CD14-positive monocyte (primary cell): ENCODE measurements at regions not wholly inside any gene's neighbourhood (a gene's known extent, or its start where the extent isn't known, plus 50 kb on each side); places are given as distances from the start of the nearest gene placed in this dataset.

Experiments used
- DNase-seq, 3 donors: peaks; one replicate each; pipeline ENCODE4 v3.0.0-alpha.2; 2011 to 2022
- H2AFZ ChIP-seq: 2 replicates; pipeline ENCODE4 v1.6.0; 2012; ENCODE audit warnings: mild to moderate bottlenecking, low read depth, low read length, inconsistent platforms; ENCODE audit not compliant: insufficient read depth, poor library complexity, severe bottlenecking
- H3K27ac ChIP-seq, 2 donors: 1 replicate in 1 of 2; 2 replicates in 1 of 2; pipeline ENCODE4 v1.5.1; 2012 to 2013; ENCODE audit warnings: low read length in 2 of 2, control low read depth in 1 of 2, inconsistent platforms in 1 of 2, low read depth in 1 of 2, mild to moderate bottlenecking in 1 of 2
- H3K27me3 ChIP-seq, 2 donors: one replicate each; pipeline versions ENCODE4 v1.6.0 to v1.6.1; 2011 to 2013; ENCODE audit warnings: low read length in 2 of 2; ENCODE audit not compliant: control insufficient read depth in 2 of 2, insufficient read depth in 2 of 2
- H3K36me3 ChIP-seq, 2 donors: replicated peaks in 1 of 2; 1 replicate in 1 of 2; 2 replicates in 1 of 2; pipeline versions ENCODE4 v1.5.1 to v1.6.1; 2012 to 2013; ENCODE audit warnings: low read length in 2 of 2, control low read depth in 1 of 2, inconsistent platforms in 1 of 2, mild to moderate bottlenecking in 1 of 2; ENCODE audit not compliant: insufficient read depth in 2 of 2, control insufficient read depth in 1 of 2
- H3K4me1 ChIP-seq, 2 donors: 1 replicate in 1 of 2; 2 replicates in 1 of 2; pipeline versions ENCODE4 v1.5.1 to v1.6.1; 2012 to 2013; ENCODE audit warnings: low read length in 2 of 2, control low read depth in 1 of 2, inconsistent platforms in 1 of 2, mild to moderate bottlenecking in 1 of 2, moderate library complexity in 1 of 2; ENCODE audit not compliant: insufficient read depth in 2 of 2, control insufficient read depth in 1 of 2
- H3K4me2 ChIP-seq: replicated peaks from 2 replicates; pipeline ENCODE3; 2012; ENCODE audit warnings: low read length, moderate library complexity, mild to moderate bottlenecking; ENCODE audit not compliant: poor library complexity, severe bottlenecking; ENCODE audit errors: extremely low read depth
- H3K4me3 ChIP-seq, 3 experiments: fragments of 200-600 bp in 1 of 3; sonication (generic) in 1 of 3; replicated peaks in 1 of 3; 1 replicate in 2 of 3; 2 replicates in 1 of 3; pipeline ENCODE4 v1.5.1; 2011 to 2013; ENCODE audit warnings: low read length in 3 of 3, mild to moderate bottlenecking in 3 of 3, control low read depth in 2 of 3, low read depth in 2 of 3, inconsistent platforms in 1 of 3, moderate library complexity in 1 of 3
- H3K79me2 ChIP-seq: 2 replicates; pipeline ENCODE4 v1.6.0; 2012; ENCODE audit warnings: mild to moderate bottlenecking, control low read depth, inconsistent platforms, low read length, moderate library complexity; ENCODE audit not compliant: insufficient read depth
- H3K9ac ChIP-seq: 2 replicates; pipeline ENCODE4 v1.6.0; 2017; ENCODE audit warnings: low read length, mild to moderate bottlenecking; ENCODE audit not compliant: insufficient read depth, poor library complexity, severe bottlenecking
- H3K9me3 ChIP-seq, 2 donors: replicated peaks in 1 of 2; 1 replicate in 1 of 2; 2 replicates in 1 of 2; pipeline versions ENCODE4 v1.5.1 to v1.6.1; 2012 to 2013; ENCODE audit warnings: low read length in 2 of 2, control low read depth in 1 of 2; ENCODE audit not compliant: control insufficient read depth in 1 of 2, insufficient read depth in 1 of 2
- H4K20me1 ChIP-seq: 2 replicates; pipeline ENCODE4 v1.6.0; 2012; ENCODE audit warnings: mild to moderate bottlenecking, low read length, control low read depth, moderate library complexity; ENCODE audit not compliant: insufficient read depth
- H3K27ac Mint-ChIP-seq, 7 donors: one replicate each; pipeline ENCODE4 v1.8.0; 2020; ENCODE audit warnings: mild to moderate bottlenecking in 7 of 7, mixed read lengths in 7 of 7, moderate library complexity in 6 of 7, inconsistent platforms in 2 of 7
- H3K27me3 Mint-ChIP-seq, 3 donors: one replicate each; pipeline ENCODE4 v1.8.0; 2021 to 2022; ENCODE audit warnings: low read depth in 3 of 3, mild to moderate bottlenecking in 3 of 3, mixed read lengths in 3 of 3, moderate library complexity in 3 of 3, inconsistent platforms in 1 of 3
- H3K36me3 Mint-ChIP-seq, 2 donors: one replicate each; pipeline ENCODE4 v1.8.0; 2020; ENCODE audit warnings: mixed read lengths in 2 of 2, inconsistent platforms in 1 of 2, mild to moderate bottlenecking in 1 of 2
- H3K4me1 Mint-ChIP-seq: one replicate; pipeline ENCODE4 v1.8.0; 2020; ENCODE audit warnings: mild to moderate bottlenecking, mixed read lengths
- H3K4me3 Mint-ChIP-seq, 2 donors: one replicate each; pipeline ENCODE4 v1.8.0; 2020; ENCODE audit warnings: mild to moderate bottlenecking in 2 of 2, mixed read lengths in 2 of 2, moderate library complexity in 1 of 2
- H3K9me3 Mint-ChIP-seq, 7 donors: one replicate each; pipeline ENCODE4 v1.8.0; 2020 to 2022; ENCODE audit warnings: mixed read lengths in 7 of 7, mild to moderate bottlenecking in 6 of 7, moderate library complexity in 6 of 7, inconsistent platforms in 2 of 7
- WGBS: methylation state at CpG from one replicate; pipeline ENCODE4 v1.1.5; 2013; ENCODE audit warnings: missing lambda C conversion rate; ENCODE audit not compliant: insufficient coverage; 5-methylcytosine and 5-hydroxymethylcytosine counted together
- intact Hi-C, 2 donors: fragments of 100-400 bp; cut with micrococcal nuclease; formaldehyde crosslinking; loops; one replicate each; pipeline versions ENCODE4 v1.15.0 to v1.15.1; 2023
- TF ChIP-seq, protein P1 (sequence below): fragments of 200-600 bp; IDR thresholded peaks from one replicate; pipeline ENCODE4 v1.8.0; 2022; ENCODE audit warnings: antibody characterized with exemption, mild to moderate bottlenecking

DNA sequence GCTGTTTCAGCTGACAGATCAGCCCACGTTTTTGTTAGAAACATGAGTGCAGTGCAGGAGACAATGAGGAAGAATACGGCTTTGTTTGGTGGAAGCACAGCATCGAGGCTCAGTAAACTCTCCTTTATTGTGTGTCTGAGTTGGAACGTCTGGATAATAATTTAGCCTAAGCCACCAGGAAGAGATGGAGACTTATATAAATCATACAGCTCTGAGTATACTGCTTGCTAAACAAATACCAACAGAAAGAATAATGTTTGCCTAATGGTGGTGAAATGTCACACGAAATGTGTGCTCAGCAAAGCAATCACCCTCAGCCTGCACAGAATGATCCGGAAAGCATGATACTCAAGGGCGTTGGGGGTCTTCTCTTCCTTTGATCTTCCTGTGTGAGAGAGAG, 664.1 kb upstream of the ADARB2 start:
- intact Hi-C loops: no loop called here

DNA sequence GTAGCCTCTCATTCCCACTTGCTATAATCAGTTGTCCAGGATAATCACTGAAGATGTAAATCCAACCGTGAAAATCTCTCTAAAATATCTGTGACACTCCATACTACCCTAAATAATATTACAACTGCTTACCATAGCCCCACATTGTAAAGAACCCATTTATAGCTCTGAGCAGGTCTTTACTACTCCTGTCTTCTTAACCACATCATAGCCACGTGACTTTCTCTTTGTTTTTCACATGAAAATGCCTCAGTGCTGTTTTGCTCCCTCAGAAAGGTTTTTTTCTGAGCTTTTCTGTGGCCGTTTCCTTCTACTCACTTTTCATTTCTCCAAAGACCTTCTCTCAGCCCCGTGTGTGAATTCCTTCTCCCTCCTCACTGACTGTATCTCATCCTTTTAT, 662.2 kb upstream of the ADARB2 start:
- intact Hi-C loops: no loop called here
- no peak overlapping the region for H3K27ac ChIP-seq
- peaks cover 0 to 2% (median 1%) of the 10 kb centered on the region in 3 donors for H3K27me3 Mint-ChIP-seq
- no peak overlapping the region for H3K4me3 ChIP-seq
- no peaks in the 10 kb centered on the region for H3K4me1 ChIP-seq
- no peak overlapping the region for H3K9ac ChIP-seq
- H2AFZ ChIP-seq: no peak overlapping the region
- H3K4me1 Mint-ChIP-seq: no peaks in the 10 kb centered on the region
- H3K4me2 ChIP-seq: no peak overlapping the region
- no peaks in the 10 kb centered on the region for H3K27me3 ChIP-seq
- H3K36me3 ChIP-seq: no peaks in the 10 kb centered on the region
- peaks cover 0 to 10% (median 2%) of the 10 kb centered on the region in 7 donors for H3K9me3 Mint-ChIP-seq
- H3K79me2 ChIP-seq: no peaks in the 10 kb centered on the region
- H3K36me3 Mint-ChIP-seq: no peaks in the 10 kb centered on the region
- no peak overlapping the region for H3K27ac Mint-ChIP-seq
- H4K20me1 ChIP-seq: no peaks in the 10 kb centered on the region
- H3K4me3 Mint-ChIP-seq: no peak overlapping the region
- no peak for DNase-seq
- TF ChIP-seq, protein P1, sequence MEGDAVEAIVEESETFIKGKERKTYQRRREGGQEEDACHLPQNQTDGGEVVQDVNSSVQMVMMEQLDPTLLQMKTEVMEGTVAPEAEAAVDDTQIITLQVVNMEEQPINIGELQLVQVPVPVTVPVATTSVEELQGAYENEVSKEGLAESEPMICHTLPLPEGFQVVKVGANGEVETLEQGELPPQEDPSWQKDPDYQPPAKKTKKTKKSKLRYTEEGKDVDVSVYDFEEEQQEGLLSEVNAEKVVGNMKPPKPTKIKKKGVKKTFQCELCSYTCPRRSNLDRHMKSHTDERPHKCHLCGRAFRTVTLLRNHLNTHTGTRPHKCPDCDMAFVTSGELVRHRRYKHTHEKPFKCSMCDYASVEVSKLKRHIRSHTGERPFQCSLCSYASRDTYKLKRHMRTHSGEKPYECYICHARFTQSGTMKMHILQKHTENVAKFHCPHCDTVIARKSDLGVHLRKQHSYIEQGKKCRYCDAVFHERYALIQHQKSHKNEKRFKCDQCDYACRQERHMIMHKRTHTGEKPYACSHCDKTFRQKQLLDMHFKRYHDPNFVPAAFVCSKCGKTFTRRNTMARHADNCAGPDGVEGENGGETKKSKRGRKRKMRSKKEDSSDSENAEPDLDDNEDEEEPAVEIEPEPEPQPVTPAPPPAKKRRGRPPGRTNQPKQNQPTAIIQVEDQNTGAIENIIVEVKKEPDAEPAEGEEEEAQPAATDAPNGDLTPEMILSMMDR: no peak
- WGBS: 92% methylated on average over 3 of the region's 4 CpGs
- peaks cover 0 to 3% of the 10 kb centered on the region in 2 donors for H3K9me3 ChIP-seq

More for the DNA sequence above, 664.1 kb upstream of the ADARB2 start:
- Histone ChIP-seq H3K9me3 (peaks cover 0 to 3% of the 10 kb centered on the region in 2 donors), H3K9ac (no peak overlapping the region), H3K27me3 (no peaks in the 10 kb centered on the region), H2AFZ (no peak overlapping the region), H3K4me2 (no peak overlapping the region), H4K20me1 (no peaks in the 10 kb centered on the region), H3K4me3 (no peak overlapping the region), H3K4me1 (no peaks in the 10 kb centered on the region), H3K79me2 (no peaks in the 10 kb centered on the region), H3K36me3 (no peaks in the 10 kb centered on the region), H3K27ac (no peak overlapping the region)
- 67% methylated on average over 1 of the region's 7 CpGs for whole genome bisulfite sequencing
- no peak for DNase-seq
- Mint-ChIP-seq H3K36me3 (no peaks in the 10 kb centered on the region), H3K9me3 (peaks cover 0 to 10% (median 2%) of the 10 kb centered on the region in 7 donors), H3K4me1 (no peaks in the 10 kb centered on the region), H3K4me3 (no peak overlapping the region), H3K27ac (no peak overlapping the region), H3K27me3 (peaks cover 0 to 1% (median 0%) of the 10 kb centered on the region in 3 donors)
- TF ChIP-seq, protein P1: no peak
